ENCODE measurements at regions not wholly inside any gene's neighbourhood (a gene's known extent, or its start where the extent isn't known, plus 50 kb on each side); places are given as distances from the start of the nearest gene placed in this dataset.

DNA sequence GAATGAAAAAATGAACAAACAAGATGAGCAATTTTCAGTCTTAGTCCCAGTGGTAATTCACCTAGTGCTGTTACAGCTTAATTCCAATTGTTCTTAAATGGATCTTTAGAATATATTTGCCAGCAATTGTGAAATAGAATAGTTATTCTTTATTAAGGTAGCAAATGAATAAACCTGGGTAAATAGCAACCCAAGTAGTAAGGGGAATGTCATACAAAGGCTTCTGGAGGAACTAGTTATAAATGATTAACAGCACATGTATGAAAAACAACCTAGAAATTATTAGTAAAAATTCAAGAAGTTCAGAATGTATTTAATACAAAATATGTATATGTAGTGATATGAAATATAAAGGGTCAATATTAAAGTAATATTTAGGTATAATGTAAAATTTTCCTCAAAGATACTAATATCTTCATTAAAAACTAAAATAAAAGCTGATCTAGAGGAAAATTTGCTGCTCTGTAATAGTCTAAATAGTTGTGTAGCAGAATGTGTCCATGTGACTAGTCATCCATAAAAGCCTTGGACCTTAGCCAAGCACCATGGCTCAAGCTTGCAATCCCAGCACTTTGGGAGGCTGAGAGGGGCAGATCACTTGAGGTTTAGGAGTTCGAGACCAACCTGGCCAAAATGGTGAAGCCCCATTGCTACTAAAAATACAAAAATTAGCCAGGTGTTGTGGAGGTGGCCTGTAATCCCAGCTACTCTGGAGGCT lies 535.9 kb upstream of the ATXN8OS start:
- TF ChIP-seq CTCF (IDR thresholded peaks at IDR 0.05) (no peak), JUND (IDR thresholded peaks at IDR 0.05) (no peak), RAD21 (IDR thresholded peaks at IDR 0.05; ENCODE audit: low read length) (no peak), TAF1 (IDR thresholded peaks at IDR 0.05; ENCODE audit: borderline replicate concordance, low read depth, low read length) (no peak), RFX5 (IDR thresholded peaks at IDR 0.05; ENCODE audit: low read length) (no peak), REST (IDR thresholded peaks at IDR 0.05; ENCODE audit: low read depth, low read length) (no peak), FOXM1 (IDR thresholded peaks at IDR 0.05; ENCODE audit: low read depth) (no peak), SMC3 (IDR thresholded peaks at IDR 0.05; ENCODE audit: low read depth, low read length) (no peak), POLR2AphosphoS5 (IDR thresholded peaks at IDR 0.05; ENCODE audit: low read depth, low read length) (no peak)
- TF ChIP-seq, protein P1, sequence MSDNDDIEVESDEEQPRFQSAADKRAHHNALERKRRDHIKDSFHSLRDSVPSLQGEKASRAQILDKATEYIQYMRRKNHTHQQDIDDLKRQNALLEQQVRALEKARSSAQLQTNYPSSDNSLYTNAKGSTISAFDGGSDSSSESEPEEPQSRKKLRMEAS (IDR thresholded peaks at IDR 0.05; ENCODE audit: low read depth): no peak

All from SK-N-SH (cell line).